Loucy (cell line): ENCODE measurements at regions not wholly inside any gene's neighbourhood (a gene's known extent, or its start where the extent isn't known, plus 50 kb on each side); places are given as distances from the start of the nearest gene placed in this dataset.
"Not testable (repeated sequence)": the region's sequence is repeated elsewhere in the genome, so short reads cannot be mapped to it uniquely, and the experiment has no call there.

Source experiments
- EZH2phosphoT487 ChIP-seq: fragments of 200-600 bp; IDR thresholded peaks from 2 replicates; pipeline ENCODE4 v1.6.1; 2018; ENCODE audit warnings: antibody characterized with exemption, mild to moderate bottlenecking, moderate library complexity, borderline replicate concordance
- TF ChIP-seq, protein P1 (sequence below): fragments of 200-600 bp; sonication (generic); conservative IDR thresholded peaks from 2 replicates; pipeline ENCODE4 v1.5.1; 2014; ENCODE audit warnings: mild to moderate bottlenecking, antibody characterized with exemption, low read length

- TF ChIP-seq, protein P1, sequence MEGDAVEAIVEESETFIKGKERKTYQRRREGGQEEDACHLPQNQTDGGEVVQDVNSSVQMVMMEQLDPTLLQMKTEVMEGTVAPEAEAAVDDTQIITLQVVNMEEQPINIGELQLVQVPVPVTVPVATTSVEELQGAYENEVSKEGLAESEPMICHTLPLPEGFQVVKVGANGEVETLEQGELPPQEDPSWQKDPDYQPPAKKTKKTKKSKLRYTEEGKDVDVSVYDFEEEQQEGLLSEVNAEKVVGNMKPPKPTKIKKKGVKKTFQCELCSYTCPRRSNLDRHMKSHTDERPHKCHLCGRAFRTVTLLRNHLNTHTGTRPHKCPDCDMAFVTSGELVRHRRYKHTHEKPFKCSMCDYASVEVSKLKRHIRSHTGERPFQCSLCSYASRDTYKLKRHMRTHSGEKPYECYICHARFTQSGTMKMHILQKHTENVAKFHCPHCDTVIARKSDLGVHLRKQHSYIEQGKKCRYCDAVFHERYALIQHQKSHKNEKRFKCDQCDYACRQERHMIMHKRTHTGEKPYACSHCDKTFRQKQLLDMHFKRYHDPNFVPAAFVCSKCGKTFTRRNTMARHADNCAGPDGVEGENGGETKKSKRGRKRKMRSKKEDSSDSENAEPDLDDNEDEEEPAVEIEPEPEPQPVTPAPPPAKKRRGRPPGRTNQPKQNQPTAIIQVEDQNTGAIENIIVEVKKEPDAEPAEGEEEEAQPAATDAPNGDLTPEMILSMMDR: not testable (repeated sequence)
- not testable (repeated sequence) for TF ChIP-seq EZH2phosphoT487
These were observed 246.9 kb upstream of the PLGLB2 start for GRCh38 chr2:87500951-87501350.
